HepG2 (cell line): ENCODE measurements at regions not wholly inside any gene's neighbourhood (a gene's known extent, or its start where the extent isn't known, plus 50 kb on each side); places are given as distances from the start of the nearest gene placed in this dataset.

Experiments
- MEF2D ChIP-seq: sonication (generic); formaldehyde crosslinking; IDR thresholded peaks from 2 replicates; pipeline ENCODE4 v1.5.1; 2020; ENCODE audit warnings: mild to moderate bottlenecking, missing genetic modification reagents
- SOX5 ChIP-seq: IDR thresholded peaks from 2 replicates; pipeline ENCODE4 v1.6.1; 2016; ENCODE audit warnings: borderline replicate concordance
- THYN1 ChIP-seq: sonication (generic); formaldehyde crosslinking; IDR thresholded peaks from 2 replicates; pipeline ENCODE4 v1.8.1; 2023; ENCODE audit warnings: low read depth, mild to moderate bottlenecking, moderate library complexity, missing genetic modification reagents, borderline replicate concordance
- ZMAT3 ChIP-seq: sonication (generic); formaldehyde crosslinking; conservative IDR thresholded peaks from 2 replicates; pipeline ENCODE4 v1.7.0; 2021; ENCODE audit warnings: missing genetic modification reagents
- ZNF292 ChIP-seq: sonication (generic); formaldehyde crosslinking; IDR thresholded peaks from 2 replicates; pipeline ENCODE4 v1.8.1; 2022; ENCODE audit warnings: mild to moderate bottlenecking, low read depth, missing genetic modification reagents, borderline replicate concordance
- ZNF572 ChIP-seq: sonication (generic); formaldehyde crosslinking; IDR thresholded peaks from 2 replicates; pipeline ENCODE4 v1.5.1; 2020; ENCODE audit warnings: mild to moderate bottlenecking, missing genetic modification reagents
- ZNF841 ChIP-seq: sonication (generic); formaldehyde crosslinking; IDR thresholded peaks from 2 replicates; pipeline ENCODE4 v1.8.1; 2023; ENCODE audit warnings: missing genetic modification reagents, borderline replicate concordance
- TF ChIP-seq, protein P1 (sequence below): sonication (generic); formaldehyde crosslinking; IDR thresholded peaks from 2 replicates; pipeline ENCODE4 v1.5.1; 2020; ENCODE audit warnings: missing genetic modification reagents, mild to moderate bottlenecking, borderline replicate concordance
- TF ChIP-seq, protein P2 (sequence below): sonication (generic); formaldehyde crosslinking; IDR thresholded peaks from 2 replicates; pipeline ENCODE4 v1.5.1; 2020; ENCODE audit warnings: missing genetic modification reagents, mild to moderate bottlenecking, borderline replicate concordance

DNA sequence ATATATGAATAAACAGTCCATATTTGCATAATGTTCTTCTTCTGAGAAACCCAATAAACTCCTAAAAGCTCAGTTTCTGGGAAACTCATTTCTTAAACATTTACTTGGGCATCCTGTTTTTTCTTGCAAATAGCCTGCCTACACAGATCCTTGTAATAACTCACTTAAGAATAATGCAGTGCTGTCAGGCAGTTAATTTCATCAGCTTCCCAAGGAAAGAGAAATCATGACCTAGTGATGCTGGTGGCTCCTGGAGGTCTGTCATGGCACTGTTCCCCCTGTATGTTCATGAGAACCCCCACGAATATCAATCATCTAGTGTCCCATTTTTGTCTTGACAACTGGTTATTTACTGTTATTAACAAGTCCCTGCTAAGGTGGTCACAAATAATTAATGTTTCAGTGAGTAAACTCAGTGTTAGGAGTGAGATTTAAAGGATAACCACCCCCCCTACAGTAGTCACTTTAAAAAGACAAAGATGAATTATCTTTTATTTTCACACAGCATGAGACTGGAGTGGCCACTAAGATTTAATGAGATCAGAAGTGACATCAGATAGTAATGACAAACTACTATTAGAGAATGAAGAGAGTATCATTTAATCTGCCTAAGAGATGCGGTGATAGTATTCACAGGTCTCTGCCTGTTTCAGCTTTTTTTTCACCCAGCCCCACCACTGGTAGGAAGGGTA, 279.5 kb upstream of the NECTIN3 start (continued):
- TF ChIP-seq, protein P1, sequence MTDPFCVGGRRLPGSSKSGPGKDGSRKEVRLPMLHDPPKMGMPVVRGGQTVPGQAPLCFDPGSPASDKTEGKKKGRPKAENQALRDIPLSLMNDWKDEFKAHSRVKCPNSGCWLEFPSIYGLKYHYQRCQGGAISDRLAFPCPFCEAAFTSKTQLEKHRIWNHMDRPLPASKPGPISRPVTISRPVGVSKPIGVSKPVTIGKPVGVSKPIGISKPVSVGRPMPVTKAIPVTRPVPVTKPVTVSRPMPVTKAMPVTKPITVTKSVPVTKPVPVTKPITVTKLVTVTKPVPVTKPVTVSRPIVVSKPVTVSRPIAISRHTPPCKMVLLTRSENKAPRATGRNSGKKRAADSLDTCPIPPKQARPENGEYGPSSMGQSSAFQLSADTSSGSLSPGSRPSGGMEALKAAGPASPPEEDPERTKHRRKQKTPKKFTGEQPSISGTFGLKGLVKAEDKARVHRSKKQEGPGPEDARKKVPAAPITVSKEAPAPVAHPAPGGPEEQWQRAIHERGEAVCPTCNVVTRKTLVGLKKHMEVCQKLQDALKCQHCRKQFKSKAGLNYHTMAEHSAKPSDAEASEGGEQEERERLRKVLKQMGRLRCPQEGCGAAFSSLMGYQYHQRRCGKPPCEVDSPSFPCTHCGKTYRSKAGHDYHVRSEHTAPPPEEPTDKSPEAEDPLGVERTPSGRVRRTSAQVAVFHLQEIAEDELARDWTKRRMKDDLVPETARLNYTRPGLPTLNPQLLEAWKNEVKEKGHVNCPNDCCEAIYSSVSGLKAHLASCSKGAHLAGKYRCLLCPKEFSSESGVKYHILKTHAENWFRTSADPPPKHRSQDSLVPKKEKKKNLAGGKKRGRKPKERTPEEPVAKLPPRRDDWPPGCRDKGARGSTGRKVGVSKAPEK (CRISPR knock-in tag), result no peak
- TF ChIP-seq ZMAT3 (CRISPR knock-in tag), result no peak
- no peak for TF ChIP-seq ZNF292
- TF ChIP-seq, protein P2, sequence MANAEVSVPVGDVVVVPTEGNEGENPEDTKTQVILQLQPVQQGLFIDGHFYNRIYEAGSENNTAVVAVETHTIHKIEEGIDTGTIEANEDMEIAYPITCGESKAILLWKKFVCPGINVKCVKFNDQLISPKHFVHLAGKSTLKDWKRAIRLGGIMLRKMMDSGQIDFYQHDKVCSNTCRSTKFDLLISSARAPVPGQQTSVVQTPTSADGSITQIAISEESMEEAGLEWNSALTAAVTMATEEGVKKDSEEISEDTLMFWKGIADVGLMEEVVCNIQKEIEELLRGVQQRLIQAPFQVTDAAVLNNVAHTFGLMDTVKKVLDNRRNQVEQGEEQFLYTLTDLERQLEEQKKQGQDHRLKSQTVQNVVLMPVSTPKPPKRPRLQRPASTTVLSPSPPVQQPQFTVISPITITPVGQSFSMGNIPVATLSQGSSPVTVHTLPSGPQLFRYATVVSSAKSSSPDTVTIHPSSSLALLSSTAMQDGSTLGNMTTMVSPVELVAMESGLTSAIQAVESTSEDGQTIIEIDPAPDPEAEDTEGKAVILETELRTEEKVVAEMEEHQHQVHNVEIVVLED (CRISPR knock-in tag), result no peak
- no peak for TF ChIP-seq ZNF572 (CRISPR knock-in tag)
- TF ChIP-seq SOX5 (CRISPR knock-in tag), result no peak
- TF ChIP-seq MEF2D (CRISPR knock-in tag), result no peak
- TF ChIP-seq ZNF841 (CRISPR knock-in tag), result no peak
- no peak for TF ChIP-seq THYN1
